GM20431 (cell line): ENCODE measurements at regions not wholly inside any gene's neighbourhood (a gene's known extent, or its start where the extent isn't known, plus 50 kb on each side); places are given as distances from the start of the nearest gene placed in this dataset.

Source experiments
- in situ Hi-C: fragments of 300-500 bp; cut with MseI, MboI; formaldehyde crosslinking; loops from one replicate; pipeline ENCODE4 v1.15.0; 2020; ENCODE audit warnings: low sequenced_read_pairs; ENCODE audit not compliant: unreplicated experiment

GRCh38 chr11:34564406-34564805 lies 50.8 kb upstream of the ELF5 start:
- in situ Hi-C loops, result loop anchor here (10.0 kb wide), 1 partner anchor 60 kb away; no protein-coding TSS in a partner anchor

GRCh38 chr11:34564807-34565241 lies 51.2 kb upstream of the ELF5 start:
- in situ Hi-C loops, result loop anchor here (10.0 kb wide), 1 partner anchor 60 kb away; no protein-coding TSS in a partner anchor

GRCh38 chr11:34565417-34566207 lies 52.0 kb upstream of the ELF5 start:
- in situ Hi-C loops, result loop anchor here (10.0 kb wide), 1 partner anchor 61 kb away; no protein-coding TSS in a partner anchor

- in situ Hi-C loops, result loop anchor here (10.0 kb wide), 1 partner anchor 61 kb away; no protein-coding TSS in a partner anchor
Observed at GRCh38 chr11:34566208-34566551, 52.6 kb upstream of the ELF5 start.

GRCh38 chr11:34566736-34567135 lies 53.1 kb upstream of the ELF5 start:
- in situ Hi-C loops, result loop anchor here (10.0 kb wide), 1 partner anchor 62 kb away; no protein-coding TSS in a partner anchor

- in situ Hi-C loops, result loop anchor here (10.0 kb wide), 1 partner anchor 63 kb away; no protein-coding TSS in a partner anchor
Observed at GRCh38 chr11:34567733-34568132, 53.2 kb upstream of the EHF start.

- in situ Hi-C loops, result no loop called here
Observed at GRCh38 chr11:34570584-34570983, 50.3 kb upstream of the EHF start.
